NCI-H526 (cell line): ENCODE measurements at regions not wholly inside any gene's neighbourhood (a gene's known extent, or its start where the extent isn't known, plus 50 kb on each side); places are given as distances from the start of the nearest gene placed in this dataset.

Experiments used
- DNase-seq, 2 experiments: peaks; one replicate each; lab custom pipeline; 2025; lab: John Stamatoyannopoulos, UW

GRCh38 chr18:45378308-45378707, 237.0 kb upstream of the SLC14A2 start:
- DNase-seq, result no peak

- no peak for DNase-seq
Measured at GRCh38 chr18:45378933-45379332, 236.3 kb upstream of the SLC14A2 start.

- DNase-seq, result no peak
Measured at GRCh38 chr18:45379903-45380302, 235.4 kb upstream of the SLC14A2 start.

DNA sequence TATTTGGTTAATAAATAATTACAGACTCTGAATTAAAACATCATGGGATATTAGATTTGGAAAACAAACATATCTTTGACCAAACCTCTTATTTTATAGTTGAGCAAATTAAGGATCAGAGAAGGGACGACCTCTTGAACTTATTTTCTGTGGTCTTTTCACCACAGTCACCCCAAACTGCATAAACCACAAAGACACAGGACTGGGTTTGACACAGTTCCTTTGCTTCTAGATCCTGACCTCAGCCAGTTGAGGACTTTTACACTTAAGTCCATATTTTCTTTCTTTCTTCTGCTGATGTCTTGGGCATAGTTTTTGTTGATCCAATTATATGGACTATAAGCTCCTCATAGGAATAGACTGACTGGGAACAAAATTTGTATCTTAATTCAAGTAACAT, 234.0 kb upstream of the SLC14A2 start:
- DNase-seq, result no peak

- DNase-seq, result no peak
Measured at GRCh38 chr18:45383228-45383627, 232.0 kb upstream of the SLC14A2 start.

DNA sequence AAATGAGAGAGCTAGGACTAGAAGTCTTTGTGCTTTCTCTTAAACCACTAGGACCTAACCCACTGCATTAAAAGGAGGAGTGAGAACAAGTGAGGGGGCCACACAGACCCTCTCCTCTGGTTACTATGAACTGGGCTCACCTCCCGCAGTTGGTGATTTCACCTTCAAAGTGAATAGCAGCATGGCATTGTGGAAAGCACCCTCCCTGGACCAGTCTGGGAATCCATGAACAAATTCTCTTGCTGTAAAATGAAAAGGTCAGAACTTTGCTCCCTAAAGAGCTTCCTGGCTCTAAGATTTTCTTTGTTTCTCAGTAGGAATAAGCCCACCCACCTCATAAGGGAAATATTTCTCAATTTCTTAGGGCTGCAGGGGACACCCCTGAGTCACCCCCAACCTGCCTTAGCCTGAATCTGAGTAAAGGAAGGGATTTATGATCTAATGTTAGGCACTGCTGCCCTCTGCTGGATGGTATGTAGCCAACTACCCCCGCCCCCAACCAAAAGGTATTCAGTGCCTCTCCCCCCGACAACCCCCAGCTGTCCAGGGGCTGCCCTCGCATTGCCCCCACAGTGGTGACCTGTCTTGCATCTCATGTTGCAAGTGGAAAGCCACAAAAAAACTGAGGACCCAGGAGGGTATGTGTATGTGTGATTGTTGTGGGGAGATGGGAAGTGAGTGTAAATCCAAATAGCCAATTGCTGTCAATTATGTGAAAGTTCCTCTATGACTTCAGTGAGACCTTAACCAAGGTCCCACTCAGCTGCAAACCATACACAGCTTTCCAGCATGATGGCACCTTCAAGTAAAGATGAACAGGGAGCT, 230.9 kb upstream of the SLC14A2 start:
- DNase-seq, result peak in 1 of 2 experiments; percentile 56

- no peak for DNase-seq
Measured at GRCh38 chr18:45384962-45385315, 230.3 kb upstream of the SLC14A2 start.

DNA sequence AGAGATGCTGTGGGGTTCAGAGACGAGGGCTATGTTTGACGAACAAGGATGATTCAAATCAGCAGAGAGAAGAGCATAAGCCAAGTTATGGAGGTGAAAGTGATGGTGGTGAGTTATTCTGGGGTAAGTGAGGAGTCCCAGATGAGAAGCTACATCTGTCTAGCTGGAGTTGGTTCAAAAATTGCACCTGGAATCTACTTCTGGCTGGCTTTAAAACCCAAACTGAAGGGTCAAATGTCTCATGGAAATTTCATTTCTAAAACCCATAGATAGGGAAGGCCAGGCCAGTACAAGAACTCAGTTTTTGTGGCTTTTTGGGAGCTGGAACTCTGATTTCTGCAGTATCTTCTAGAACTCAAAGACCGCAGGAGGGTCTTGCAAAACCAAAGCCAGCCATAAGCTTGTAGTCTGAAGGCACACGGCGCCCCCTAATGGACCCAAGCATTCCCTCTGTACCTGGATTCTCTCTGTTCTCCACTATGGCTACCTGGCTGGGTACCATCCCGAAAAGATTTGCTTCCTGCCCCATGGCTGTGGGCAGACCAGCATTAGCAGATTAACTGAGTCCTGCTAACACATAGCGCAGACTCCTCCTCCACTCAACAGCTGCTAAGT, 229.1 kb upstream of the SLC14A2 start:
- peak in 1 of 2 experiments; percentile 63 for DNase-seq

DNA sequence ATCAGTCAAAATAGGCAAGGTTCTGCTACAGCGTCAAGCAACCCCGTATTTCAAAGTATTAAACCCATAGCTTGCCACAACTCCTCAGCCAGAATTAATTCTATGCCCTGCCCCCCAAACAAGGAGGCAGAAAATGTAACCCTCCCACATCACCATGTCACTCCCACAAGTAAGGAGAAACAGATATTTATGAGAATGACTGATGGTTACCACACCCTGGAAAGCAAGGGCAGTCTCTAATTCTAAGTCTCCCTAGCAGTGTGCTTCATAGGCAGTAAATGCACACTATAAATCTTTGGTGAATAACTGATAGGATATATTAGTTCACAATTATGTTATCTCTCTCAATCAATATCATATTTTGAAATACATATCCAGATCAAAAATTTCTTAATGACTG, 228.0 kb upstream of the SLC14A2 start:
- no peak for DNase-seq

DNA sequence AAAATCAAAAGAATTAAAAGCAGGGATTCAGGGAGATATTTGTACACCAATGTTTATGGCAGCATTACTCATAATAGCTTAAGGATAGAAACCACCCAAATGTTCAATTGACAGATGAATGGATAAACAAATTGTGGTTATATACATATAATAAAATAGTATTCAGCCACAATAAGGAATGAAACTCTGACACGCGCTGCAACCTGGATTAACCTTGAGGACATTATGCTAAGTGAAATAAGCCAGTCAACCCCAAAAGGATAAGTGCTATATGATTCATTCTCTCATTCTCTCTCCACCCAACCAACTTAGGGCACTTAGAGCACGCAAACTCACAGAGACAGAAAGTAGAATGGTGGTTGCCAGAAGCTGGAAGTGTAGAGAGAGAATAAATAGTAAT, 216.8 kb upstream of the SLC14A2 start:
- DNase-seq, result no peak

DNA sequence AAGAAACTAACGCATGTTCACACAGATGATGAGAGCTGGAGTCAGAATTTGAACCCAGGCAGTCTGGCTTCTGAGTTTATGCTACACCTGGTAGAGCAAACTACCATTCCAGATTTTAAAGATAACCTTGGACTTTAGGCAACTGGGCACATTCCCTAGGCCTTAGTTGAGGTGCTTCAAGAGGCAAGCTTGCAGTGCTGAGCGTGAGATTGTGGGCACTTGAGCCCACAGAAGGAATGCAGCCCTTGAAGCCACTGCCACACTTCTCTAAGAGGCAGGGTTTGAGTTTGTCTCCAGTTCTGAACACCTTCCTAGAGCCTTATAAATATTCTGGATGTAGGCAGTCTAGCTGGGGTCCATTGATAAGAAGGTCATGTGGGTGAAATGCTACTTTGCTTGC, 216.1 kb upstream of the SLC14A2 start:
- no peak for DNase-seq

- no peak for DNase-seq
Measured at GRCh38 chr18:45399643-45400042, 215.6 kb upstream of the SLC14A2 start.

DNA sequence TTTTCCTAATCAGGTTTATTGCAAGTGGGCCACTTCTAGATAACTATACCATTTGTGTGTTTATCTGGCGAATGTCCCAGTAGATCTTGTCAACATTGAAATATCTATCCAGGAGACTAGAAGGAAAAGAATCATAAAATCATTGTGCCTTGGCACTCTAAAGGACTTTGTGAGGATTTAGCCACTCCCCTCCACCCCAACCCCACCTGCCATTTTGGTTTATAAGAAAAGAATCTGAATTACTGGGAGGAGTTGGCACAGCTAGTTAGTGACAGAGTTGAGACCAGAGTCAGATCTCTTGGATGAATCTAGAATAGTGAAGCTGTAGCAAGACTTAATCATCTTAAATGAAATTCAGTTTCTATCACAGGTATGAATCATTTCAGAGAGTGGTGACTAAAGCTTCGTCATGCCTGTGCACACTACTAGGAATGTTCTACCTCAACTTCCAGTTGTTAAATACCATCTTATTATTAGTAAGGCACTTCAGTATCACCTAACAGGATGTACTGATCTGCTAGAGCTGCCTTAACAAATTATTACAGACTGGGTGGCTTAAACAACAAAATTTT, 212.7 kb upstream of the SLC14A2 start:
- no peak for DNase-seq

- DNase-seq, result no peak
Measured at GRCh38 chr18:45403341-45404049, 211.8 kb upstream of the SLC14A2 start.

GRCh38 chr18:45408218-45408617, 207.1 kb upstream of the SLC14A2 start:
- DNase-seq, result no peak

- DNase-seq, result no peak
Measured at GRCh38 chr18:45409971-45410370, 205.3 kb upstream of the SLC14A2 start.

GRCh38 chr18:45412577-45412976, 202.7 kb upstream of the SLC14A2 start:
- no peak for DNase-seq

- no peak for DNase-seq
Measured at GRCh38 chr18:45413180-45413836, 202.0 kb upstream of the SLC14A2 start.

- DNase-seq, result no peak
Measured at GRCh38 chr18:45415614-45416013, 199.7 kb upstream of the SLC14A2 start.

DNA sequence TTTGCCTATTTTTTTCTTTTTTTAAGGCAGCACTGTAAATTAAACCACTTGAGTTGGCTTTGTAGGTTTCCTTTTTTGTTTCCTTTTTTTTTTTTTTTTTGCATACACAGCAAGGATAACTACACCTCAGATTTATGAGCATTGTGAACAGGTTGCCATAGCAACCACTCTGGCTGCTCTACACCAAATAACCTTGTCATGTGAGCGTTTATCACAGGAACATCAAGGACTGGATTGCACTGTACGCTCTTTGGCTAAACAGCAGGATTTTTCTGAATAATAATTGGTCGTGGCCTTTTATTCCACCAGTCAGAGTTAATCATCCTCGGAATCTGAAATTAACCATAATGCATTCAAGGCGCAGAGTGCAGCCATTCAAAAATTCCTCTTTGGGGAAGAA, 199.1 kb upstream of the SLC14A2 start:
- DNase-seq, result peak; percentile 2 to 44

DNA sequence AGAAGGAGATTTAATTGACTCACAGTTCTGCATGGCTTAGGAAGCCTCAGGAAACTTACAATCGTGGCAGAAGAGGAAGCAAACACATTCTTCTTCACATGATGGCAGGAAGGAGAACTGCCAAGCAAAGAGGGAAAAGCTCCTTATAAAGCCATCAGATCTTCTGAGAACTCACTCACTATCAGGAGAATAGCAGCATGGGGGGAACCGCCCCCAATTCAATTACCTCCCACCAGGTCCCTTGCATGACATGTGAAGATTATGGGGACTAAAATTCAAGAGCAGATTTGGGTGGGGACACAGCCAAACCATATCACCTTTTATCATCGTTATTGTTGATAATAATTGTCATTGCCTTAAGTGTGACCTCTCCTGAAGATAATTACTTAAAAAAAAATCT, 197.9 kb upstream of the SLC14A2 start:
- DNase-seq, result no peak

GRCh38 chr18:45423659-45424058, 191.6 kb upstream of the SLC14A2 start:
- no peak for DNase-seq
